ENCODE measurements at regions not wholly inside any gene's neighbourhood (a gene's known extent, or its start where the extent isn't known, plus 50 kb on each side); places are given as distances from the start of the nearest gene placed in this dataset.

- TF ChIP-seq EZH2 (optimal IDR thresholded peaks at IDR 0.05; ENCODE audit: low read depth, low read length) (no peak), CTCF (IDR thresholded peaks at IDR 0.05; ENCODE audit: low read length) (no peak)
Observed at GRCh38 chr13:30526612-30527495, 61.1 kb upstream of the HMGB1 start.
